PC-9 (cell line): ENCODE measurements at regions not wholly inside any gene's neighbourhood (a gene's known extent, or its start where the extent isn't known, plus 50 kb on each side); places are given as distances from the start of the nearest gene placed in this dataset.

ENCODE experiments used
- CTCF ChIP-seq: fragments of 200-600 bp; sonication (generic); conservative IDR thresholded peaks from 2 replicates; pipeline ENCODE4 v1.6.1; 2017; ENCODE audit warnings: mixed run types, antibody characterized with exemption, mild to moderate bottlenecking, moderate library complexity
- EZH2 ChIP-seq: fragments of 200-600 bp; sonication (generic); IDR thresholded peaks from 2 replicates; pipeline ENCODE4 v1.8.0; 2017; ENCODE audit warnings: antibody characterized with exemption, low read depth

DNA sequence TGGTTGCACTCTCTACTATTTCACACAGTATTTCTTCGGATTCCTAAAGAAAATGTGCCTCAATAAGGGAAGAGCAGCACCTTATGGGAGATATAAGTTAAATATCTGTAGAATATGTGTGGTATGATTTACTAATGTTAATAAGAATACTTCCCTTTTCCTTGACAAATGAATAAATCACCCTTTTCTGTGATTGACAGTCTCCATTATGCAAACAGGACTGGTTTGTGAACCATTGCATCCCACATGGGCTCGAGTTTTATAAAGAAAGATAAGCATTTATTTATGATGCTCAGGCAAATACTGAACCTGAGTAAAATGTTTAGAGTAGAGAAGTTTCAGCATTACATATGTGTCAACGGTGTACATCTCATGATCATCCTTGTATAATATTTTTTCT, 587.7 kb upstream of the BRINP3 start:
- no peak for TF ChIP-seq CTCF
- no peak for TF ChIP-seq EZH2
